ENCODE measurements at regions not wholly inside any gene's neighbourhood (a gene's known extent, or its start where the extent isn't known, plus 50 kb on each side); places are given as distances from the start of the nearest gene placed in this dataset.

DNA sequence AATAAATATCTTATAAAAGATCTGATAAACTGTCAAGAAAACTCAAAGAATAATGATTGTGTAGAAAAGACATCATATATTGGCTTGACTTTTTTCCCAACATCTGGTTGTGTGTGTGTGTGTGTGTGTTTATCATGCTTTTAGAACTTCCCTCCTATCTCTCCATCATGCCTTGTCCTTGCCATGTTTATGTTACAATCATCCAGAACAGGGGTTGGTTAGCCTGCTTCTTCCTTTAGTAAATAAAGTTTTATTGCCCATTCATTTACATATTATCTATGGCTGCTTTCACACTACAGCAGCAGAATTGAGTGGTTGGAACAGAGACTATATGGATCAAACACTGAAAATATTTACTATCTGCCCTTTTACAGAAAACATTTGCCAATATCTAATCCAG is 52.8 kb upstream of the RIPOR2 start:
- TF ChIP-seq POLR2A (IDR thresholded peaks at IDR 0.05; ENCODE audit: low read depth, low read length): no peak
- TF ChIP-seq TAF1 (IDR thresholded peaks at IDR 0.05; ENCODE audit: low read depth, low read length): no peak
- no peak for TF ChIP-seq POLR2AphosphoS5 (IDR thresholded peaks at IDR 0.05; ENCODE audit: low read depth, low read length)
